Esophagus muscularis mucosa (tissue), 3 donors: ENCODE measurements at regions not wholly inside any gene's neighbourhood (a gene's known extent, or its start where the extent isn't known, plus 50 kb on each side); places are given as distances from the start of the nearest gene placed in this dataset.

ENCODE experiments used
- POLR2AphosphoS5 ChIP-seq, 2 donors: sonication (generic); formaldehyde crosslinking; IDR thresholded peaks; one replicate each; pipeline ENCODE4 v1.6.1; 2017; ENCODE audit warnings: antibody characterized with exemption in 2 of 2
- TF ChIP-seq, protein P1 (sequence below), 3 experiments: fragments of 200-600 bp in 2 of 3; fragments of 450-650 bp in 1 of 3; sonication (generic) in 2 of 3; IDR thresholded peaks; one replicate each; pipeline ENCODE4 v1.5.1; 2017 to 2019; ENCODE audit warnings: antibody characterized with exemption in 3 of 3, mild to moderate bottlenecking in 2 of 3, moderate library complexity in 1 of 3

DNA sequence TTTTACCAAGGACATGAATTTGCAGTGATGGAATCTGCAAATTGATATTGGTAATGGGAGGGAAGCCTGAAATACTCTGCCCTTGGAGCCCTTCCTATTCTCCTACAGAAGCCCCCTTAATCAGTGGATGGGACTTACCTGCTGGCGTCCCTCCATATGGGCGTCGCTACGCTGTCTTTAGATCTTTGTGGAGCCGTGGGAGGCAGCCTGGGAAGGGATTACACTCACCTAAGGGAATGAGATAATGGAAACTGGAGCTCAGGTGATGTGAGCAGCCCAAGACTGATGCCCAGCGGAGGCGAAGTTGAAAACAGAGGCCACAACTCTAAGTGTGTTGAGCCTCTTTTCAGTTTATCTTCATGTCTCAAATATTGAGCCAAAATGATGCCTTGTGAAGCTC lies 306.6 kb downstream of the MYCN start:
- TF ChIP-seq, protein P1, sequence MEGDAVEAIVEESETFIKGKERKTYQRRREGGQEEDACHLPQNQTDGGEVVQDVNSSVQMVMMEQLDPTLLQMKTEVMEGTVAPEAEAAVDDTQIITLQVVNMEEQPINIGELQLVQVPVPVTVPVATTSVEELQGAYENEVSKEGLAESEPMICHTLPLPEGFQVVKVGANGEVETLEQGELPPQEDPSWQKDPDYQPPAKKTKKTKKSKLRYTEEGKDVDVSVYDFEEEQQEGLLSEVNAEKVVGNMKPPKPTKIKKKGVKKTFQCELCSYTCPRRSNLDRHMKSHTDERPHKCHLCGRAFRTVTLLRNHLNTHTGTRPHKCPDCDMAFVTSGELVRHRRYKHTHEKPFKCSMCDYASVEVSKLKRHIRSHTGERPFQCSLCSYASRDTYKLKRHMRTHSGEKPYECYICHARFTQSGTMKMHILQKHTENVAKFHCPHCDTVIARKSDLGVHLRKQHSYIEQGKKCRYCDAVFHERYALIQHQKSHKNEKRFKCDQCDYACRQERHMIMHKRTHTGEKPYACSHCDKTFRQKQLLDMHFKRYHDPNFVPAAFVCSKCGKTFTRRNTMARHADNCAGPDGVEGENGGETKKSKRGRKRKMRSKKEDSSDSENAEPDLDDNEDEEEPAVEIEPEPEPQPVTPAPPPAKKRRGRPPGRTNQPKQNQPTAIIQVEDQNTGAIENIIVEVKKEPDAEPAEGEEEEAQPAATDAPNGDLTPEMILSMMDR (IDR thresholded peaks at IDR 0.05), result no peak
- no peak for TF ChIP-seq POLR2AphosphoS5 (IDR thresholded peaks at IDR 0.05)
